ENCODE measurements at regions not wholly inside any gene's neighbourhood (a gene's known extent, or its start where the extent isn't known, plus 50 kb on each side); places are given as distances from the start of the nearest gene placed in this dataset.

DNA sequence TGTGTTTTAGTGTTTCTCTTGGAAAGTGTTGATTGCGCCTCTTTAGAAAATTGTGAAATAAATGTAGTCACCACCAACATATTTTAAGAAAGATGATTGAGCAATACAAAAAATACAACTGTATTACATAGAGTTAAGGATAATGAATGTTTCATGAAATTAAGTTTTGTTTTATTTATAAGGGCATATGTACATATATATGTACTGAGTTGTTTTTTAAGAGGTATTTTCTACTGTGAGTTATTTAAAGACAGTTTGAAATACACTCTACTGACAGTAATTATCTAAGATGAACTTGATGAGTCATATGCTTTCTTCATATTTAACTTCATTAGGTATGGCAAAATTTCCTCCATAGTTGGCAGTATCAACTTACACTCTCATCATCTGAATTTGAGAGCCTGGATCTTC lies 411.7 kb downstream of the HS3ST3B1 start (continued):
- TF ChIP-seq, protein P1, sequence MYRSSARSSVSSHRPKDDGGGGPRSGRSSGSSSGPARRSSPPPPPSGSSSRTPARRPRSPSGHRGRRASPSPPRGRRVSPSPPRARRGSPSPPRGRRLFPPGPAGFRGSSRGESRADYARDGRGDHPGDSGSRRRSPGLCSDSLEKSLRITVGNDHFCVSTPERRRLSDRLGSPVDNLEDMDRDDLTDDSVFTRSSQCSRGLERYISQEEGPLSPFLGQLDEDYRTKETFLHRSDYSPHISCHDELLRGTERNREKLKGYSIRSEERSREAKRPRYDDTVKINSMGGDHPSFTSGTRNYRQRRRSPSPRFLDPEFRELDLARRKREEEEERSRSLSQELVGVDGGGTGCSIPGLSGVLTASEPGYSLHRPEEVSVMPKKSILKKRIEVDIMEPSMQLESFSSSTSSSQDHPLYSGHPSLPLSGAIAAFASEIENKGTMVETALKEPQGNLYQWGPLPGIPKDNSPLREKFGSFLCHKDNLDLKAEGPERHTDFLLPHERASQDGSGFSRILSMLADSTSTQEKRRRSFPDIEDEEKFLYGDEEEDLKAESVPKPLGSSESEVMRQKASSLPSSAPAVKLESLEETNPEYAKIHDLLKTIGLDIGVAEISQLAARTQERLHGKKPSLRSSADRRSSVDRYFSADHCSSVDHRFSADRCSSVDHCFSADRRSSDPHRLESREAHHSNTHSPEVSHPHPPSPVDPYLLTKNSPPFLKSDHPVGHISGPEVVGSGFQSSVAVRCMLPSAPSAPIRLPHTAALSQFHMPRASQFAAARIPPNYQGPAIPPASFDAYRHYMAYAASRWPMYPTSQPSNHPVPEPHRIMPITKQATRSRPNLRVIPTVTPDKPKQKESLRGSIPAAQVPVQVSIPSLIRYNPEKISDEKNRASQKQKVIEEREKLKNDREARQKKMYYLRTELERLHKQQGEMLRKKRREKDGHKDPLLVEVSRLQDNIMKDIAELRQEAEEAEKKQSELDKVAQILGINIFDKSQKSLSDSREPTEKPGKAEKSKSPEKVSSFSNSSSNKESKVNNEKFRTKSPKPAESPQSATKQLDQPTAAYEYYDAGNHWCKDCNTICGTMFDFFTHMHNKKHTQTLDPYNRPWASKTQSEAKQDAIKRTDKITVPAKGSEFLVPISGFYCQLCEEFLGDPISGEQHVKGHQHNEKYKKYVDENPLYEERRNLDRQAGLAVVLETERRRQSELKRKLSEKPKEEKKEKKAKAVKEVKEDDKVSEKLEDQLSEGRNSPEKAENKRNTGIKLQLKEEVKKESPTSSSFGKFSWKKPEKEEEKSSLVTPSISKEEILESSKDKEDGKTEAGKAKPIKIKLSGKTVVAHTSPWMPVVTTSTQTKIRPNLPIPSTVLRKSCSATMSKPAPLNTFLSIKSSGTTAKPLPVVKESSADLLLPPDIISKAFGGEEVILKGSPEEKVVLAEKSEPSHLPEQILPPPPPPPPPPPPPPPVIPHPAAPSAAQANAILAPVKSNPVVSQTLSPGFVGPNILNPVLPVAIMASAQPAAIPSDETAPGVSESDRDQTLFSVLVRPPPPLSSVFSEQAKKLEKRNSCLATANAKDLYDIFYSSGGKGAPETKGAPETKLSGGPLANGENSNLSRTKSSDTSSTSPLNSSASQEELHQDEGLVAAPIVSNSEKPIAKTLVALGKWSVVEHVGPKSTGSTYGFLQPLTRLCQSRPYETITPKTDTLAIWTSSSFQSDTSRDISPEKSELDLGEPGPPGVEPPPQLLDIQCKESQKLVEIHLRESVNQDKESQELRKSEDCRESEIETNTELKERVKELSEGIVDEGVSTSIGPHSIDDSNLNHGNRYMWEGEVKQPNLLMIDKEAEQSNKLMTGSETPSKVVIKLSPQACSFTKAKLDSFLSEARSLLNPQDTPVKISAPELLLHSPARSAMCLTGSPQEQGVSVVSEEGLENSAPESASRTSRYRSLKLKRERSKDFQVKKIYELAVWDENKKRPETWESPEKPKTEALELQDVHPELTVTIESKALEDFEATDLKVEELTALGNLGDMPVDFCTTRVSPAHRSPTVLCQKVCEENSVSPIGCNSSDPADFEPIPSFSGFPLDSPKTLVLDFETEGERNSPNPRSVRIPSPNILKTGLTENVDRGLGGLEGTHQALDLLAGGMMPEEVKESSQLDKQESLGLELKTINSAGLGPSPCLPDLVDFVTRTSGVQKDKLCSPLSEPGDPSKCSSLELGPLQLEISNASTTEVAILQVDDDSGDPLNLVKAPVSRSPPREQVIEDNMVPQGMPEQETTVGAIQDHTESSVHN (CRISPR knock-in tag; IDR thresholded peaks at IDR 0.05) = no peak
- no peak for TF ChIP-seq ZNF256 (CRISPR knock-in tag; conservative IDR thresholded peaks at IDR 0.05)
- TF ChIP-seq ZFP41 (CRISPR knock-in tag; IDR thresholded peaks at IDR 0.05; ENCODE audit: borderline replicate concordance) = no peak
- TF ChIP-seq ATM (IDR thresholded peaks at IDR 0.05; ENCODE audit: borderline replicate concordance) = no peak
- no peak for TF ChIP-seq ZNF230 (CRISPR knock-in tag; IDR thresholded peaks at IDR 0.05)
- TF ChIP-seq ZNF432 (CRISPR knock-in tag; IDR thresholded peaks at IDR 0.05; ENCODE audit: borderline replicate concordance) = no peak
- no peak for TF ChIP-seq ZNF17 (CRISPR knock-in tag; IDR thresholded peaks at IDR 0.05)

All from HepG2 (cell line).